ENCODE measurements at regions not wholly inside any gene's neighbourhood (a gene's known extent, or its start where the extent isn't known, plus 50 kb on each side); places are given as distances from the start of the nearest gene placed in this dataset.

GRCh38 chr15:94033014-94033682 is 198.2 kb upstream of the MCTP2 start:
- Histone ChIP-seq H3K27ac (ENCODE audit: low read length) (no peak overlapping the region), H3K9ac (ENCODE audit: low read depth, low read length) (no peak overlapping the region), H3K9me3 (ENCODE audit: insufficient read depth, low read length, severe bottlenecking) (no peaks in the 10 kb centered on the region), H3K79me2 (ENCODE audit: insufficient read depth, low read length) (no peaks in the 10 kb centered on the region), H3K4me2 (ENCODE audit: insufficient read depth, low read length) (no peak overlapping the region), H3K27me3 (ENCODE audit: insufficient read depth, low read length, poor library complexity) (no peaks in the 10 kb centered on the region), H4K20me1 (ENCODE audit: insufficient read depth, low read length) (no peaks in the 10 kb centered on the region), H3K4me1 (ENCODE audit: insufficient read depth, low read length) (no peaks in the 10 kb centered on the region), H2AFZ (ENCODE audit: low read depth, low read length) (no peak overlapping the region), H3K36me3 (ENCODE audit: insufficient read depth, low read length) (no peaks in the 10 kb centered on the region), H3K4me3 (ENCODE audit: low read depth in 1 of 2, low read length in 2 of 2) (no peak overlapping the region)
- ATAC-seq (ENCODE audit: insufficient read depth, low read depth) (no peak), DNase-seq (no peak)
- TF ChIP-seq CTCF (IDR thresholded peaks at IDR 0.05; ENCODE audit: borderline replicate concordance, extremely low read depth, low read length, poor library complexity, severe bottlenecking) (no peak), EZH2 (IDR thresholded peaks at IDR 0.05; ENCODE audit: borderline replicate concordance, low read depth, low read length, severe bottlenecking) (no peak)

- Histone ChIP-seq H3K9ac (ENCODE audit: low read depth, low read length) (no peak overlapping the region), H2AFZ (ENCODE audit: low read depth, low read length) (no peak overlapping the region), H3K4me3 (ENCODE audit: low read depth in 1 of 2, low read length in 2 of 2) (no peak overlapping the region), H3K79me2 (ENCODE audit: insufficient read depth, low read length) (no peaks in the 10 kb centered on the region), H3K9me3 (ENCODE audit: insufficient read depth, low read length, severe bottlenecking) (no peaks in the 10 kb centered on the region), H3K4me2 (ENCODE audit: insufficient read depth, low read length) (no peak overlapping the region), H3K4me1 (ENCODE audit: insufficient read depth, low read length) (no peaks in the 10 kb centered on the region), H3K27ac (ENCODE audit: low read length) (no peak overlapping the region), H4K20me1 (ENCODE audit: insufficient read depth, low read length) (no peaks in the 10 kb centered on the region), H3K36me3 (ENCODE audit: insufficient read depth, low read length) (no peaks in the 10 kb centered on the region), H3K27me3 (ENCODE audit: insufficient read depth, low read length, poor library complexity) (no peaks in the 10 kb centered on the region)
- no peak for DNase-seq
- no peak for ATAC-seq (ENCODE audit: insufficient read depth, low read depth)
- TF ChIP-seq CTCF (IDR thresholded peaks at IDR 0.05; ENCODE audit: borderline replicate concordance, extremely low read depth, low read length, poor library complexity, severe bottlenecking) (no peak), EZH2 (IDR thresholded peaks at IDR 0.05; ENCODE audit: borderline replicate concordance, low read depth, low read length, severe bottlenecking) (no peak)
Observed at GRCh38 chr15:94032571-94032970, 198.8 kb upstream of the MCTP2 start.

- no peaks in the 10 kb centered on the region for H3K27me3 ChIP-seq (ENCODE audit: insufficient read depth, low read length, poor library complexity)
- TF ChIP-seq EZH2 (IDR thresholded peaks at IDR 0.05; ENCODE audit: borderline replicate concordance, low read depth, low read length, severe bottlenecking) (no peak), CTCF (IDR thresholded peaks at IDR 0.05; ENCODE audit: borderline replicate concordance, extremely low read depth, low read length, poor library complexity, severe bottlenecking) (no peak)
- ATAC-seq (ENCODE audit: insufficient read depth, low read depth) (no peak), DNase-seq (no peak)
- no peaks in the 10 kb centered on the region for H3K4me1 ChIP-seq (ENCODE audit: insufficient read depth, low read length)
- no peak overlapping the region for H3K27ac ChIP-seq (ENCODE audit: low read length)
- no peak overlapping the region for H3K9ac ChIP-seq (ENCODE audit: low read depth, low read length)
- H3K36me3 ChIP-seq (ENCODE audit: insufficient read depth, low read length) = no peaks in the 10 kb centered on the region
- H2AFZ ChIP-seq (ENCODE audit: low read depth, low read length) = no peak overlapping the region
- H3K4me3 ChIP-seq (ENCODE audit: low read depth in 1 of 2, low read length in 2 of 2) = no peak overlapping the region
- H3K4me2 ChIP-seq (ENCODE audit: insufficient read depth, low read length) = no peak overlapping the region
- no peaks in the 10 kb centered on the region for H3K9me3 ChIP-seq (ENCODE audit: insufficient read depth, low read length, severe bottlenecking)
- no peaks in the 10 kb centered on the region for H3K79me2 ChIP-seq (ENCODE audit: insufficient read depth, low read length)
- no peaks in the 10 kb centered on the region for H4K20me1 ChIP-seq (ENCODE audit: insufficient read depth, low read length)
Observed at GRCh38 chr15:94031072-94031471, 200.3 kb upstream of the MCTP2 start.
